ENCODE measurements at regions not wholly inside any gene's neighbourhood (a gene's known extent, or its start where the extent isn't known, plus 50 kb on each side); places are given as distances from the start of the nearest gene placed in this dataset.

- Histone ChIP-seq H3K27ac (replicated peaks) (no peak overlapping the region), H3K27me3 (ENCODE audit: insufficient read depth, poor library complexity, severe bottlenecking) (no peaks in the 10 kb centered on the region), H3K4me3 (replicated peaks; ENCODE audit: insufficient read depth, low read length) (no peak overlapping the region)
- DNase-seq (ENCODE audit: low read depth in 1 of 2, low spot score in 1 of 2): no peak
- TF ChIP-seq CTCF (IDR thresholded peaks at IDR 0.05; ENCODE audit: insufficient read depth, low read length) (no peak), REST (IDR thresholded peaks at IDR 0.05; ENCODE audit: insufficient replicate concordance, low read depth) (no peak), POLR2AphosphoS5 (IDR thresholded peaks at IDR 0.05; ENCODE audit: low read depth) (no peak), SPI1 (IDR thresholded peaks at IDR 0.05; ENCODE audit: borderline replicate concordance, low read depth) (no peak), GABPA (IDR thresholded peaks at IDR 0.05; ENCODE audit: low read depth) (no peak)
These were observed 615.4 kb upstream of the PKDCC start for GRCh38 chr2:41432459-41432858.

- no peak for DNase-seq (ENCODE audit: low read depth in 1 of 2, low spot score in 1 of 2)
- H3K4me3 ChIP-seq (replicated peaks; ENCODE audit: insufficient read depth, low read length): no peak overlapping the region
- H3K27me3 ChIP-seq (ENCODE audit: insufficient read depth, poor library complexity, severe bottlenecking): no peaks in the 10 kb centered on the region
- TF ChIP-seq CTCF (IDR thresholded peaks at IDR 0.05; ENCODE audit: insufficient read depth, low read length): no peak
- TF ChIP-seq POLR2AphosphoS5 (IDR thresholded peaks at IDR 0.05; ENCODE audit: low read depth): no peak
- no peak for TF ChIP-seq SPI1 (IDR thresholded peaks at IDR 0.05; ENCODE audit: borderline replicate concordance, low read depth)
- TF ChIP-seq GABPA (IDR thresholded peaks at IDR 0.05; ENCODE audit: low read depth): no peak
- no peak for TF ChIP-seq REST (IDR thresholded peaks at IDR 0.05; ENCODE audit: insufficient replicate concordance, low read depth)
- no peak overlapping the region for H3K27ac ChIP-seq (replicated peaks)
These were observed 612.8 kb upstream of the PKDCC start for GRCh38 chr2:41434991-41435390.

GRCh38 chr2:41441958-41442357, 605.9 kb upstream of the PKDCC start:
- TF ChIP-seq GABPA (IDR thresholded peaks at IDR 0.05; ENCODE audit: low read depth) (no peak), REST (IDR thresholded peaks at IDR 0.05; ENCODE audit: insufficient replicate concordance, low read depth) (no peak), CTCF (IDR thresholded peaks at IDR 0.05; ENCODE audit: insufficient read depth, low read length) (no peak), POLR2AphosphoS5 (IDR thresholded peaks at IDR 0.05; ENCODE audit: low read depth) (no peak), SPI1 (IDR thresholded peaks at IDR 0.05; ENCODE audit: borderline replicate concordance, low read depth) (no peak)
- no peak overlapping the region for H3K4me3 ChIP-seq (replicated peaks; ENCODE audit: insufficient read depth, low read length)
- no peak for DNase-seq (ENCODE audit: low read depth in 1 of 2, low spot score in 1 of 2)

More at GRCh38 chr2:41441958-41442357, 605.9 kb upstream of the PKDCC start:
- Histone ChIP-seq H3K27me3 (ENCODE audit: insufficient read depth, poor library complexity, severe bottlenecking) (no peaks in the 10 kb centered on the region), H3K27ac (replicated peaks) (no peak overlapping the region)

Measured in HL-60 (cell line).